CD14-positive monocyte (primary cell): ENCODE measurements at regions not wholly inside any gene's neighbourhood (a gene's known extent, or its start where the extent isn't known, plus 50 kb on each side); places are given as distances from the start of the nearest gene placed in this dataset.

Experiments
- DNase-seq, 3 donors: peaks; one replicate each; pipeline ENCODE4 v3.0.0-alpha.2; 2011 to 2022
- H2AFZ ChIP-seq: 2 replicates; pipeline ENCODE4 v1.6.0; 2012; ENCODE audit warnings: mild to moderate bottlenecking, low read depth, low read length, inconsistent platforms; ENCODE audit not compliant: insufficient read depth, poor library complexity, severe bottlenecking
- H3K27ac ChIP-seq, 2 donors: 1 replicate in 1 of 2; 2 replicates in 1 of 2; pipeline ENCODE4 v1.5.1; 2012 to 2013; ENCODE audit warnings: low read length in 2 of 2, control low read depth in 1 of 2, inconsistent platforms in 1 of 2, low read depth in 1 of 2, mild to moderate bottlenecking in 1 of 2
- H3K27me3 ChIP-seq, 2 donors: one replicate each; pipeline versions ENCODE4 v1.6.0 to v1.6.1; 2011 to 2013; ENCODE audit warnings: low read length in 2 of 2; ENCODE audit not compliant: control insufficient read depth in 2 of 2, insufficient read depth in 2 of 2
- H3K36me3 ChIP-seq, 2 donors: replicated peaks in 1 of 2; 1 replicate in 1 of 2; 2 replicates in 1 of 2; pipeline versions ENCODE4 v1.5.1 to v1.6.1; 2012 to 2013; ENCODE audit warnings: low read length in 2 of 2, control low read depth in 1 of 2, inconsistent platforms in 1 of 2, mild to moderate bottlenecking in 1 of 2; ENCODE audit not compliant: insufficient read depth in 2 of 2, control insufficient read depth in 1 of 2
- H3K4me1 ChIP-seq, 2 donors: 1 replicate in 1 of 2; 2 replicates in 1 of 2; pipeline versions ENCODE4 v1.5.1 to v1.6.1; 2012 to 2013; ENCODE audit warnings: low read length in 2 of 2, control low read depth in 1 of 2, inconsistent platforms in 1 of 2, mild to moderate bottlenecking in 1 of 2, moderate library complexity in 1 of 2; ENCODE audit not compliant: insufficient read depth in 2 of 2, control insufficient read depth in 1 of 2
- H3K4me2 ChIP-seq: replicated peaks from 2 replicates; pipeline ENCODE3; 2012; ENCODE audit warnings: low read length, moderate library complexity, mild to moderate bottlenecking; ENCODE audit not compliant: poor library complexity, severe bottlenecking; ENCODE audit errors: extremely low read depth
- H3K4me3 ChIP-seq, 3 experiments: fragments of 200-600 bp in 1 of 3; sonication (generic) in 1 of 3; replicated peaks in 1 of 3; 1 replicate in 2 of 3; 2 replicates in 1 of 3; pipeline ENCODE4 v1.5.1; 2011 to 2013; ENCODE audit warnings: low read length in 3 of 3, mild to moderate bottlenecking in 3 of 3, control low read depth in 2 of 3, low read depth in 2 of 3, inconsistent platforms in 1 of 3, moderate library complexity in 1 of 3
- H3K79me2 ChIP-seq: 2 replicates; pipeline ENCODE4 v1.6.0; 2012; ENCODE audit warnings: mild to moderate bottlenecking, control low read depth, inconsistent platforms, low read length, moderate library complexity; ENCODE audit not compliant: insufficient read depth
- H3K9ac ChIP-seq: 2 replicates; pipeline ENCODE4 v1.6.0; 2017; ENCODE audit warnings: low read length, mild to moderate bottlenecking; ENCODE audit not compliant: insufficient read depth, poor library complexity, severe bottlenecking
- H3K9me3 ChIP-seq, 2 donors: replicated peaks in 1 of 2; 1 replicate in 1 of 2; 2 replicates in 1 of 2; pipeline versions ENCODE4 v1.5.1 to v1.6.1; 2012 to 2013; ENCODE audit warnings: low read length in 2 of 2, control low read depth in 1 of 2; ENCODE audit not compliant: control insufficient read depth in 1 of 2, insufficient read depth in 1 of 2
- H4K20me1 ChIP-seq: 2 replicates; pipeline ENCODE4 v1.6.0; 2012; ENCODE audit warnings: mild to moderate bottlenecking, low read length, control low read depth, moderate library complexity; ENCODE audit not compliant: insufficient read depth
- H3K27ac Mint-ChIP-seq, 7 donors: one replicate each; pipeline ENCODE4 v1.8.0; 2020; ENCODE audit warnings: mild to moderate bottlenecking in 7 of 7, mixed read lengths in 7 of 7, moderate library complexity in 6 of 7, inconsistent platforms in 2 of 7
- H3K27me3 Mint-ChIP-seq, 3 donors: one replicate each; pipeline ENCODE4 v1.8.0; 2021 to 2022; ENCODE audit warnings: low read depth in 3 of 3, mild to moderate bottlenecking in 3 of 3, mixed read lengths in 3 of 3, moderate library complexity in 3 of 3, inconsistent platforms in 1 of 3
- H3K36me3 Mint-ChIP-seq, 2 donors: one replicate each; pipeline ENCODE4 v1.8.0; 2020; ENCODE audit warnings: mixed read lengths in 2 of 2, inconsistent platforms in 1 of 2, mild to moderate bottlenecking in 1 of 2
- H3K4me1 Mint-ChIP-seq: one replicate; pipeline ENCODE4 v1.8.0; 2020; ENCODE audit warnings: mild to moderate bottlenecking, mixed read lengths
- H3K4me3 Mint-ChIP-seq, 2 donors: one replicate each; pipeline ENCODE4 v1.8.0; 2020; ENCODE audit warnings: mild to moderate bottlenecking in 2 of 2, mixed read lengths in 2 of 2, moderate library complexity in 1 of 2
- H3K9me3 Mint-ChIP-seq, 7 donors: one replicate each; pipeline ENCODE4 v1.8.0; 2020 to 2022; ENCODE audit warnings: mixed read lengths in 7 of 7, mild to moderate bottlenecking in 6 of 7, moderate library complexity in 6 of 7, inconsistent platforms in 2 of 7
- WGBS: methylation state at CpG from one replicate; pipeline ENCODE4 v1.1.5; 2013; ENCODE audit warnings: missing lambda C conversion rate; ENCODE audit not compliant: insufficient coverage; 5-methylcytosine and 5-hydroxymethylcytosine counted together
- intact Hi-C, 2 donors: fragments of 100-400 bp; cut with micrococcal nuclease; formaldehyde crosslinking; loops; one replicate each; pipeline versions ENCODE4 v1.15.0 to v1.15.1; 2023
- TF ChIP-seq, protein P1 (sequence below): fragments of 200-600 bp; IDR thresholded peaks from one replicate; pipeline ENCODE4 v1.8.0; 2022; ENCODE audit warnings: antibody characterized with exemption, mild to moderate bottlenecking

DNA sequence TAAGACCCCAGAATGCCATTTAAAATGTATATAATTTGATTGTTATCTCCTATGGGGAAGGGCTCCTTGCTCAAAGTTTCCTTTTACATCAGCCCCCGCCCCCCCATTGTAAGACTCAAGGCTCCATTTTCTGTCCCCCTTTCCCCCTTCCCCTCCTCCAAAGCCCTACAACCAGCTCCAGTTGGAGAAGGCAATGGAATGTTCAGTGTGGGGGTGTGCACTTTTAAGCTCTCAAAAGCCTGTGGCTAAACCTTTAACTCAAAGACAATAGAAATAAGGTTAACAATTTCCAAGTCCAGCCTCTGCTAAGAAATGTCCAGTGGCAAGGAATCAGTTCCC, 114.7 kb downstream of the NOG start:
- Mint-ChIP-seq H3K27ac (no peak overlapping the region), H3K36me3 (no peaks in the 10 kb centered on the region), H3K9me3 (peaks cover 0 to 7% (median 0%) of the 10 kb centered on the region in 7 donors), H3K4me3 (no peak overlapping the region), H3K27me3 (peaks cover 2 to 5% (median 3%) of the 10 kb centered on the region in 3 donors), H3K4me1 (no peaks in the 10 kb centered on the region)
- no peaks in the 10 kb centered on the region for H3K4me1 ChIP-seq
- H3K4me2 ChIP-seq = no peak overlapping the region
- no peaks in the 10 kb centered on the region for H3K9me3 ChIP-seq
- no peaks in the 10 kb centered on the region for H3K27me3 ChIP-seq
- H2AFZ ChIP-seq = no peak overlapping the region
- no peak for DNase-seq
- no peak overlapping the region for H3K27ac ChIP-seq
- no peaks in the 10 kb centered on the region for H4K20me1 ChIP-seq
- no peak overlapping the region for H3K9ac ChIP-seq
- H3K79me2 ChIP-seq = no peaks in the 10 kb centered on the region
- H3K4me3 ChIP-seq = no peak overlapping the region
- no peaks in the 10 kb centered on the region for H3K36me3 ChIP-seq
- no CpG with 5 or more reads among the region's 1 CpG for WGBS
- intact Hi-C loops = no loop called here
- TF ChIP-seq, protein P1, sequence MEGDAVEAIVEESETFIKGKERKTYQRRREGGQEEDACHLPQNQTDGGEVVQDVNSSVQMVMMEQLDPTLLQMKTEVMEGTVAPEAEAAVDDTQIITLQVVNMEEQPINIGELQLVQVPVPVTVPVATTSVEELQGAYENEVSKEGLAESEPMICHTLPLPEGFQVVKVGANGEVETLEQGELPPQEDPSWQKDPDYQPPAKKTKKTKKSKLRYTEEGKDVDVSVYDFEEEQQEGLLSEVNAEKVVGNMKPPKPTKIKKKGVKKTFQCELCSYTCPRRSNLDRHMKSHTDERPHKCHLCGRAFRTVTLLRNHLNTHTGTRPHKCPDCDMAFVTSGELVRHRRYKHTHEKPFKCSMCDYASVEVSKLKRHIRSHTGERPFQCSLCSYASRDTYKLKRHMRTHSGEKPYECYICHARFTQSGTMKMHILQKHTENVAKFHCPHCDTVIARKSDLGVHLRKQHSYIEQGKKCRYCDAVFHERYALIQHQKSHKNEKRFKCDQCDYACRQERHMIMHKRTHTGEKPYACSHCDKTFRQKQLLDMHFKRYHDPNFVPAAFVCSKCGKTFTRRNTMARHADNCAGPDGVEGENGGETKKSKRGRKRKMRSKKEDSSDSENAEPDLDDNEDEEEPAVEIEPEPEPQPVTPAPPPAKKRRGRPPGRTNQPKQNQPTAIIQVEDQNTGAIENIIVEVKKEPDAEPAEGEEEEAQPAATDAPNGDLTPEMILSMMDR = no peak

DNA sequence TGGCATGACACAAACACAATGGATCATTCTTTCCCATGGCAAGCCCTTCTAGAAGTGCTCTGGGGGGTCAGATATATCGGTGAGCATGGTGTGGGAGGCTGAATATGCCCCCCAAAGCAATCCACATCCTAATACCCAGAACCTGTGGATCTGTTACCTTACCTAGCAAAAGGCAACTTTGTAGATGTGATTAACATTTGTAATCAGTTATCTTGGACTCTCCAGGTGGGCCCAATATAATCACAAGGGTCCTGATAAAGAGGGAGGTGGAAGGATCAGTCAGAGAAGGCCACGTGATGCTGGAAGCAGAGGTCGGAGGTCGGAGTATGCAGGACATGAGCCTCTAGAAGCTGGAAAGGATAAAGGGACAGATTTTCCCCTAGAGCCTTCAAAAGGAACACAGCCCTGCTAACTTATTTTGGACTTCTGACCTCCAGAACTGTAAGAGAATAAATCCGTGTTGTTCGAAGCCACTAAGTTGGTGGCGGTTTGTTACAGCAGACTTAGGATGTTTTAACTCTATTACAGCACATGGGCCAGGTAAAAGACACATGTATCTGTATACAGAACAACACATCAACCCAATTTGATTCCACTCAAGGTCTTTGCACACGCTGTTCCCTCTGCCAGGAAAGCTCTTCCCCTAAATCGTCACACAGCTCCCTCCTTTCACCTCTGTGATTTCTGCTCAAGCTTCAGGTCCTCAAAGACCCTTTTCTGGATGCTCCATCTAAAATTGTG, 115.3 kb downstream of the NOG start:
- H3K4me1 Mint-ChIP-seq = no peaks in the 10 kb centered on the region
- Histone ChIP-seq H3K27ac (no peak overlapping the region), H4K20me1 (no peaks in the 10 kb centered on the region), H3K4me3 (no peak overlapping the region), H3K27me3 (no peaks in the 10 kb centered on the region), H3K36me3 (no peaks in the 10 kb centered on the region), H3K9me3 (no peaks in the 10 kb centered on the region), H3K4me2 (no peak overlapping the region), H3K9ac (no peak overlapping the region), H3K79me2 (no peaks in the 10 kb centered on the region), H3K4me1 (no peaks in the 10 kb centered on the region), H2AFZ (no peak overlapping the region)
- H3K4me3 Mint-ChIP-seq = no peak overlapping the region
- H3K36me3 Mint-ChIP-seq = no peaks in the 10 kb centered on the region
- intact Hi-C loops = no loop called here
- peaks cover 0 to 7% (median 0%) of the 10 kb centered on the region in 7 donors for H3K9me3 Mint-ChIP-seq
- TF ChIP-seq, protein P1 = no peak
- peaks cover 2 to 5% (median 3%) of the 10 kb centered on the region in 3 donors for H3K27me3 Mint-ChIP-seq
- no peak for DNase-seq
- peak overlapping the region in 2 of 7 donors; percentile 1 to 51 for H3K27ac Mint-ChIP-seq
- WGBS = 92% methylated on average over 2 of the region's 9 CpGs
